ENCODE measurements at regions not wholly inside any gene's neighbourhood (a gene's known extent, or its start where the extent isn't known, plus 50 kb on each side); places are given as distances from the start of the nearest gene placed in this dataset.

- H3K4me3 Mint-ChIP-seq: no peak overlapping the region
- DNase-seq (ENCODE audit: low spot score) (peak; percentile 72), ATAC-seq (peak; percentile 97)
- no peak overlapping the region for H3K27ac Mint-ChIP-seq
- H3K36me3 Mint-ChIP-seq: no peaks in the 10 kb centered on the region
- TF ChIP-seq HMGA2 (CRISPR knock-in tag; IDR thresholded peaks at IDR 0.05): no peak
- TF ChIP-seq CTCF (IDR thresholded peaks at IDR 0.05): peak; percentile 61
- no peak for TF ChIP-seq CREB1 (CRISPR knock-in tag; IDR thresholded peaks at IDR 0.05)
- peaks cover 13% of the 10 kb centered on the region for H3K27me3 Mint-ChIP-seq (ENCODE audit: low read depth)
- no peaks in the 10 kb centered on the region for H3K9me3 Mint-ChIP-seq
- ChIA-PET POLR2A (no interaction called here), CTCF (interaction anchor here (0.5 to 2.0 kb wide), 12 partner anchors 8 to 1151 kb away, joined by 3 to 14 read pairs (median 4); no protein-coding TSS in a partner anchor)
- no peaks in the 10 kb centered on the region for H3K4me1 Mint-ChIP-seq
These were observed 114.5 kb downstream of the INSIG2 start for GRCh38 chr2:118202707-118203303.

GRCh38 chr2:118198268-118198667 lies 110.0 kb downstream of the INSIG2 start:
- POLR2A ChIA-PET: no interaction called here
- H3K27ac Mint-ChIP-seq: no peak overlapping the region
- TF ChIP-seq RORB (CRISPR knock-in tag; IDR thresholded peaks at IDR 0.05): no peak
- TF ChIP-seq ZNF281 (CRISPR knock-in tag; IDR thresholded peaks at IDR 0.05): no peak
- no peak for TF ChIP-seq JAZF1 (CRISPR knock-in tag; IDR thresholded peaks at IDR 0.05)
- TF ChIP-seq CREM (CRISPR knock-in tag; IDR thresholded peaks at IDR 0.05): no peak
- no peak for TF ChIP-seq STAT6 (CRISPR knock-in tag; conservative IDR thresholded peaks at IDR 0.05; ENCODE audit: low read depth)
- TF ChIP-seq NR2C2 (CRISPR knock-in tag; IDR thresholded peaks at IDR 0.05): no peak
- no peak for TF ChIP-seq ATF6 (CRISPR knock-in tag; IDR thresholded peaks at IDR 0.05)
- TF ChIP-seq FOXK1 (CRISPR knock-in tag; IDR thresholded peaks at IDR 0.05): no peak
- no peak for TF ChIP-seq SOX15 (CRISPR knock-in tag; IDR thresholded peaks at IDR 0.05)
- no peak for TF ChIP-seq EMX1 (CRISPR knock-in tag; IDR thresholded peaks at IDR 0.05)
- TF ChIP-seq MLX (CRISPR knock-in tag; IDR thresholded peaks at IDR 0.05): no peak
- no peak for TF ChIP-seq KAT7 (CRISPR knock-in tag; IDR thresholded peaks at IDR 0.05; ENCODE audit: borderline replicate concordance)
- no peak for TF ChIP-seq ETV6 (CRISPR knock-in tag; IDR thresholded peaks at IDR 0.05)
- TF ChIP-seq USF1 (CRISPR knock-in tag; IDR thresholded peaks at IDR 0.05): no peak
- no peak for TF ChIP-seq TP53 (CRISPR knock-in tag; IDR thresholded peaks at IDR 0.05)
- no peak for TF ChIP-seq ZNF219 (CRISPR knock-in tag; IDR thresholded peaks at IDR 0.05; ENCODE audit: borderline replicate concordance)
- TF ChIP-seq RELA (CRISPR knock-in tag; IDR thresholded peaks at IDR 0.05; ENCODE audit: borderline replicate concordance): no peak
- no peak for TF ChIP-seq SMAD3 (CRISPR knock-in tag; IDR thresholded peaks at IDR 0.05; ENCODE audit: borderline replicate concordance)
- TF ChIP-seq HMGXB4 (CRISPR knock-in tag; IDR thresholded peaks at IDR 0.05): no peak
- no peak overlapping the region for H3K4me3 Mint-ChIP-seq
- CTCF ChIA-PET: interaction anchor here (0.8 kb wide), 1 partner anchor 23 kb away, joined by 3 read pairs; no protein-coding TSS in a partner anchor
- no peaks in the 10 kb centered on the region for H3K36me3 Mint-ChIP-seq
- H3K9me3 Mint-ChIP-seq: peaks cover 9% of the 10 kb centered on the region
- ATAC-seq: no peak
- H3K27me3 Mint-ChIP-seq (ENCODE audit: low read depth): peaks cover 4% of the 10 kb centered on the region
- H3K4me1 Mint-ChIP-seq: no peaks in the 10 kb centered on the region
- no peak for DNase-seq (ENCODE audit: low spot score)

All from WTC11 (cell line).